ENCODE measurements at regions not wholly inside any gene's neighbourhood (a gene's known extent, or its start where the extent isn't known, plus 50 kb on each side); places are given as distances from the start of the nearest gene placed in this dataset.

DNA sequence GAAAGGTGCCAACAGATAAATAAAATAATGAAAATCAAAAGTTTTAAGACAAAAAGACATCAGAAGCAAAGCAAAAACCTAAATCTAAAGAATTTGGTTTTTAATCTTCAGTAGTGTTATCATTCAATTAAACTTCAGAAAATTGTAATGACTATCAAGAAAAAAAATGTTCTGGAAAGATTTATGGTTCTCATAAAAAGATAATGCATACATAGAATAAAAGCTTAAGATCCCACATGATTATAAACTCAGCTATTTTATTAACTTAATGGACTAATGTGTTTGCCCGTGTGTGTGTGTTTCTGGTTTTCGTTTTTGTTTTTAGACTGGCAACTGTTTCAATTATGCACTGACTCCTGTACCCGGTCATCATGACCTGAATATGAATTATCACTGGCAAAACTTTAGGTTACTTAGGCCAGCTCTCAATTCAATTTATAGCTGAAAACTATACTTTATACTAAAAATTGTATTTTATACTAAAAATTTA is 217.5 kb upstream of the DKK2 start:
- no peak for DNase-seq (ENCODE audit: low read depth)
- TF ChIP-seq, protein P1, sequence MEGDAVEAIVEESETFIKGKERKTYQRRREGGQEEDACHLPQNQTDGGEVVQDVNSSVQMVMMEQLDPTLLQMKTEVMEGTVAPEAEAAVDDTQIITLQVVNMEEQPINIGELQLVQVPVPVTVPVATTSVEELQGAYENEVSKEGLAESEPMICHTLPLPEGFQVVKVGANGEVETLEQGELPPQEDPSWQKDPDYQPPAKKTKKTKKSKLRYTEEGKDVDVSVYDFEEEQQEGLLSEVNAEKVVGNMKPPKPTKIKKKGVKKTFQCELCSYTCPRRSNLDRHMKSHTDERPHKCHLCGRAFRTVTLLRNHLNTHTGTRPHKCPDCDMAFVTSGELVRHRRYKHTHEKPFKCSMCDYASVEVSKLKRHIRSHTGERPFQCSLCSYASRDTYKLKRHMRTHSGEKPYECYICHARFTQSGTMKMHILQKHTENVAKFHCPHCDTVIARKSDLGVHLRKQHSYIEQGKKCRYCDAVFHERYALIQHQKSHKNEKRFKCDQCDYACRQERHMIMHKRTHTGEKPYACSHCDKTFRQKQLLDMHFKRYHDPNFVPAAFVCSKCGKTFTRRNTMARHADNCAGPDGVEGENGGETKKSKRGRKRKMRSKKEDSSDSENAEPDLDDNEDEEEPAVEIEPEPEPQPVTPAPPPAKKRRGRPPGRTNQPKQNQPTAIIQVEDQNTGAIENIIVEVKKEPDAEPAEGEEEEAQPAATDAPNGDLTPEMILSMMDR (IDR thresholded peaks at IDR 0.05; ENCODE audit: control insufficient read depth, insufficient read depth, low read depth, low read length, missing control alignments) = no peak
- H3K4me3 ChIP-seq (ENCODE audit: control insufficient read depth, low read depth, low read length) = no peak overlapping the region

DNA sequence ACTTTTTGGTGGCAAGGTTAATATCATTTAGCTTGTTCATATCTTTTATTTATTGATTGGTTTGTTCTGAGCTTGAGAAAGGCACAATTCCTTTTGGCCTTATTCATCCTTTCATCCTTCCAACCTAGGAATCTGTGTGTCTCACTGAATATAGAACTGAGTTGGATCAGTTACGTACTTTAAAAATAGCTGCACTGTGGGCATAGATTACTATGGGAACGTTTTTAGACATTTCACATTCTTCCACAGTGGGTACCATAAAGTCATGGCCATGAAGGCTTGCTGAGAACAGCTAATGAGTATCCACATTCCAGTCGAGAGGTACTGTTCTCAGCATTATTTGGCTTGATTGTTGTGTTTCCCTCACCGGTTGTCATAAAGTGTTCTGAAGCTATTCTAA is 217.0 kb upstream of the DKK2 start:
- TF ChIP-seq, protein P1 (IDR thresholded peaks at IDR 0.05; ENCODE audit: control insufficient read depth, insufficient read depth, low read depth, low read length, missing control alignments) = no peak

DNA sequence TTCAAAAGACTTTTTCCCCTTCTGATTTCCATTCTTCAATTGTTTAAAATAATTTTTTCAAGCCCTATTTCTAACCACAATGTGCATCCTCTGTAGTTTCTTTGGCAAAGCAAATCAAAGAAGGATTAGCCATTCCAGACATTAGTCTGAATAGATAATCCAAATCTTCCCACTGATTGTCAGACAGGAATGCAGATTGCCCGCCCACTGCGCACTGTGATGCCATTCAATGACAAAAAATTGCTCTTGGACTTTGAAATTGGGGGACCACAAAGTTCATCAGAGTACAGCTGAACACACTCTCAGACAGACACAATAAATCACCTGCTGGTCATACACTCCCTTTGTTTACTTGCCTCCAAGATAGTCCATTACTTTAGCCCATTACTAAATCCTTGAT is 216.5 kb upstream of the DKK2 start:
- DNase-seq (ENCODE audit: low read depth) = no peak
- TF ChIP-seq, protein P1 (IDR thresholded peaks at IDR 0.05; ENCODE audit: control insufficient read depth, insufficient read depth, low read depth, low read length, missing control alignments) = no peak

More for the DNA sequence above, 217.0 kb upstream of the DKK2 start:
- no peak for DNase-seq (ENCODE audit: low read depth)
- no peak overlapping the region for H3K4me3 ChIP-seq (ENCODE audit: control insufficient read depth, low read depth, low read length)

DNA sequence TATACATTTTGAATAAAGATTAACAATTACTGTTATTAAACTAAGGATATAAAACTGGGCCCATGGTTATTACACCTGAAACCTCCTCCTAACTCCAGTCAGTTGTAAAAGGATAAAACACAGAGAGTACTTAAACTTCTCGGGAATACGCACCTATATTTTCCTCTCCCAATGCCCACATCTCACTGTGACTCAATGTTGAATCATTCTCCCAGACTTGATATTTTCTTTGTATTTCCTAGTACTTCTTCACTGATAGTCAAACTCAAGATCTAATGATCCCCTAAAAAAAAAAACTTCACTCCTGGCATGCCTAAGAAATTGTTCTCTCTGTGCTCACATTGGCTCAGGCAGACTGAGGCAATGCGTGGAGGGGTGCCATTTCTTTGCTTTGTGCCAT is 212.5 kb upstream of the DKK2 start:
- DNase-seq (ENCODE audit: low read depth) = no peak
- H3K4me3 ChIP-seq (ENCODE audit: control insufficient read depth, low read depth, low read length) = no peak overlapping the region
- TF ChIP-seq, protein P1 (IDR thresholded peaks at IDR 0.05; ENCODE audit: control insufficient read depth, insufficient read depth, low read depth, low read length, missing control alignments) = no peak

More for the DNA sequence above, 216.5 kb upstream of the DKK2 start:
- no peak overlapping the region for H3K4me3 ChIP-seq (ENCODE audit: control insufficient read depth, low read depth, low read length)

DNA sequence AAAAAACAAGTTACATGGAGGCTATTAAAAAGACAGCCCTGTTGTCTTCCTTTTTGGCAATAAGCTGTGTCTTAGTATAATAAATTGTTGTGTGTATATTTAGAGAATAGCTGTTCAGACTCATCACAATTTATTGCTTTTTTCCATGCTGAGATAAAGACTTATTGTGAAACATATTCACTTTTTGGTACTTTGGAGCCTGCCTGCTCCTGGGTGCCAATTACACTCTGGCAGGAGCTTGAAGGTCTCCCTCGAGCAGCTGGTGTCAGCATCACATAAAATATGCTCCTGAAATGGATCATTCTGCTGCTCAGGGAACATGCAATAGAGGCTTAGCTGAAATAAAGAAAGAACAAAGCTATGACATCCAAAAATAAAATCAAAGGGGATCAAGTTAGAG is 211.6 kb upstream of the DKK2 start:
- no peak overlapping the region for H3K4me3 ChIP-seq (ENCODE audit: control insufficient read depth, low read depth, low read length)
- peak; percentile 14 for DNase-seq (ENCODE audit: low read depth)
- TF ChIP-seq, protein P1 (IDR thresholded peaks at IDR 0.05; ENCODE audit: control insufficient read depth, insufficient read depth, low read depth, low read length, missing control alignments) = no peak

DNA sequence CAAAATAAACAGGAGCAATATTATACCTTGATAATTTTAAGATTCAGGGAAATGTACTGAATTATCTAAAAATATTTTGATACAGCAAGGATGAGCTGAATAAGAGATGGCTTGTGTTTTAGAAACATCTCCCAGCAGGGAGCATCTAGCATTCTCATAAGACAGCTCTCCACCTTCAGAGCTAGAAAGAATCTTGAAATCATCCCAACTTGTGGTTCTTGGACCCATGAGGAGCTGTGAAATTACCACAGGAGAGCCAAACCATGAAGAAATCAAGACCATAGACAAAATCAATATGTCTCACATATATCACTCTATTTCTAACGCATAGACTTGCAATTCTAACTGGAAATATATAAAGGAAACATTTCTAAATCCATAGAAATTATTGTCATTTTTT is 210.6 kb upstream of the DKK2 start:
- no peak for DNase-seq (ENCODE audit: low read depth)
- H3K4me3 ChIP-seq (ENCODE audit: control insufficient read depth, low read depth, low read length) = no peak overlapping the region
- TF ChIP-seq, protein P1 (IDR thresholded peaks at IDR 0.05; ENCODE audit: control insufficient read depth, insufficient read depth, low read depth, low read length, missing control alignments) = no peak

Measured in AG09309 (cell line).